Naive thymus-derived CD8-positive, alpha-beta T cell (primary cell): ENCODE measurements at regions not wholly inside any gene's neighbourhood (a gene's known extent, or its start where the extent isn't known, plus 50 kb on each side); places are given as distances from the start of the nearest gene placed in this dataset.

Source experiments
- ATAC-seq, 2 donors: fragments of 150-1000 bp; cut with Tn5 transposase in 1 of 2; sonication (Bioruptor Pico), chemical (Tn5 transposase) in 1 of 2; 1 replicate in 1 of 2; 2 replicates in 1 of 2; pipeline ENCODE4 v1.10.0; 2021; ENCODE audit warnings: mild to moderate bottlenecking in 2 of 2, moderate library complexity in 2 of 2
- POLR2A ChIA-PET: fragments of 350-600 bp; sonication (Branson Sonifier 250); formaldehyde crosslinking; loops from one replicate; lab custom pipeline; 2021; ENCODE audit warnings: antibody characterized with exemption; lab: Charles Lee
- DNase-seq, 10 donors: peaks; one replicate each; pipeline versions ENCODE4 v3.0.0 to v3.0.0-alpha.2; 2020 to 2022
- H3K27ac Mint-ChIP-seq, 10 donors: one replicate each; pipeline ENCODE4 v1.8.0; 2020 to 2022; ENCODE audit warnings: mild to moderate bottlenecking in 10 of 10, mixed read lengths in 10 of 10, moderate library complexity in 4 of 10, inconsistent platforms in 1 of 10
- H3K27me3 Mint-ChIP-seq, 5 donors: one replicate each; pipeline ENCODE4 v1.8.0; 2021 to 2022; ENCODE audit warnings: mixed read lengths in 5 of 5
- H3K36me3 Mint-ChIP-seq, 3 donors: one replicate each; pipeline ENCODE4 v1.8.0; 2020 to 2022; ENCODE audit warnings: mixed read lengths in 3 of 3, mild to moderate bottlenecking in 2 of 3, inconsistent platforms in 1 of 3
- H3K4me1 Mint-ChIP-seq, 4 donors: one replicate each; pipeline ENCODE4 v1.8.0; 2021 to 2022; ENCODE audit warnings: mixed read lengths in 4 of 4
- H3K4me3 Mint-ChIP-seq, 10 donors: one replicate each; pipeline ENCODE4 v1.8.0; 2020 to 2022; ENCODE audit warnings: mild to moderate bottlenecking in 10 of 10, mixed read lengths in 10 of 10, moderate library complexity in 6 of 10, inconsistent platforms in 1 of 10
- H3K9me3 Mint-ChIP-seq, 9 donors: one replicate each; pipeline ENCODE4 v1.8.0; 2020 to 2022; ENCODE audit warnings: mixed read lengths in 9 of 9, mild to moderate bottlenecking in 3 of 9, inconsistent platforms in 1 of 9, moderate library complexity in 1 of 9

DNA sequence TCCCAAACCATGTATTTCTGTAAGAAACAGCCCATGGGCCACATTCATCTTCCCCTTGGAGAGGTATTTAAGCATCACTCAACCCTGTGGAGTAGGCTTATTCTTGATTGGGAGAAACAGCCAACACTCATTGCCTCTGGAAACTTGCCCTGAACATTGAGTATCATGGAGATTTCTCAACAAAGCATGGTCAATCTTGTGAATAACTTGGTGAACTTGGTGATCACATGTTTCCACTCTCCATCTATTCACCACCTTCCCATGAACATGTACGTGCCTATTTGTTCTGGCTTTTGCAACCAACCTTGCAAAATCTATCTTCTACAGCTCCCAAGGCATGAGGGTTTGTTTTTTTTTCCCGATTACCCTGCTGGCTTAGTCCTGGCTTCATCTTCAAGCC, 163.2 kb downstream of the PAH start:
- POLR2A ChIA-PET, result no interaction called here
- Mint-ChIP-seq H3K27ac (no peak overlapping the region), H3K36me3 (no peaks in the 10 kb centered on the region), H3K27me3 (peaks cover 8 to 20% (median 12%) of the 10 kb centered on the region in 5 donors), H3K9me3 (peaks cover 0 to under 1% (median 0%) of the 10 kb centered on the region in 9 donors), H3K4me3 (no peak overlapping the region), H3K4me1 (no peaks in the 10 kb centered on the region)
- DNase-seq (no peak), ATAC-seq (no peak)

DNA sequence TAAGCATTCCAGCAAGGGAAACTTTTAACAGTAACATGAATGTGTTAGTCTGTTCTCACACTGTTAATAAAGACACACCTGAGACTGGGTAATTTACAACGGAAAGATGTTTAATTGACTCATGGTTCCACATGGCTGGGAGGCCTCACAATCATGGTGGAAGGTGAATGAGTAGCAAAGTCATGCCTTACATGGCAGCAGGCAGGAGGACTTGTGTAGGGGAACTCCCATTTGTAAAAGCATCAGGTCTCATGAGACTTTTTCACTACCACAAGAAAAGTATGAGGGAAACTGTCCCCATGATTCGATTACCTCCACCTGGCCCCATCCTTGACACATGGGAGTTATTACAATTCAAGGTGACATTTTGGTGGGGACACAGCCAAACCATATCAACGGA, 168.3 kb downstream of the PAH start:
- ATAC-seq, result no peak
- Mint-ChIP-seq H3K36me3 (no peaks in the 10 kb centered on the region), H3K27me3 (peaks cover 0 to 15% (median 10%) of the 10 kb centered on the region in 5 donors), H3K4me1 (no peaks in the 10 kb centered on the region), H3K4me3 (no peak overlapping the region), H3K27ac (no peak overlapping the region), H3K9me3 (peaks cover 0 to 5% (median 0%) of the 10 kb centered on the region in 9 donors)
- POLR2A ChIA-PET, result no interaction called here
- DNase-seq, result no peak

DNA sequence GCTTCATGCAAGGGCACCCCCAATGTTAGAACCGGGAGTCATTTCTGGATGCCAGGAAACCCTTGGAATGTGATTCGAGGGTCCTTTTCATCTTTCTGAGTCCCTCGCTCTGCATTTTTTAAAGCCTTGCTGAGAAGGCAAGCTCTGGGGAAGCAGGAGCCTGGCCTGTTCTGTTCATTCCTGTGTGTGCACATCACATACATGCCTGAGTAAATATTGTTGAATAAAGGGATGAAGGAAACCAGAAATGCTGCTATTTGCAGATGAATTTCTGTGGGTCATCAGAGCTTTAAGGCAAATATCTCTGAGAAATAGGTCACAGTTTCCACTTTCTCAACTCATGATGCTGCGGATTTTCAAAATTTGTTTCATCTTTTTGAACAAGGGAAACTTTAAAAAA, 170.1 kb downstream of the PAH start:
- Mint-ChIP-seq H3K4me3 (no peak overlapping the region), H3K27me3 (peaks cover 0 to 9% (median 8%) of the 10 kb centered on the region in 5 donors), H3K36me3 (no peaks in the 10 kb centered on the region), H3K9me3 (peaks cover 0 to 5% (median 0%) of the 10 kb centered on the region in 9 donors), H3K27ac (no peak overlapping the region), H3K4me1 (no peaks in the 10 kb centered on the region)
- no peak for DNase-seq
- no peak for ATAC-seq
- POLR2A ChIA-PET, result no interaction called here

DNA sequence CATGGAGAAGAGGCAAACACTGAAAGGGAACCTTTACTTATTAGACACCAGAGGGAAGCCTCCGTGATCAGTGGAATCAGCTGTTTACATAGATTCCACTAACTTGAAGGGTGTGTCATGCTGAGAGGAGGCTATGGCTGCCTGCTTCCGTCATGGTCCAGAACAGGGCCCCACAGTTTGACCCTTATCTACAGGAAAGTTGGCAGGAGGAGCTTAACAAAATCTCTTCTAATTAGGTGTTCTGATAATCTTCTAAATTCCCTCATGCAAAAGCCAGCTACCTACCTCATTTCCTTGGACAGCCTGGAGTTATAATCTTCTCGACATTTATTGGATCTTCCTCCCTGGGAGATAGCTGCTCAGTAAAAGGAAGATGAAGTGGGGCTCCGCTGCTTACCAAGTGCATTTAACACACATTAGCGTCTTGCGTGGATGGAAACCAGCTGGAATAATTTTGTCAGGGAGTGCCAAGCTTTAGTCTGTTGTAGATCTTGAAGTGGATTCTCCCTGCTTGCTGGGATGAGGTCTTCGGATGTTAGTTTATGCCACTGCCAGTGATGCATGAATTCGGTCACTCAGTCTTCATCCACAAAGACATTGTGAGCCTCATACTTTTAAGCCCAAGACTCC, 171.0 kb downstream of the PAH start:
- POLR2A ChIA-PET, result no interaction called here
- H3K4me3 Mint-ChIP-seq, result no peak overlapping the region
- H3K9me3 Mint-ChIP-seq, result peaks cover 0 to 5% (median 0%) of the 10 kb centered on the region in 9 donors

DNA sequence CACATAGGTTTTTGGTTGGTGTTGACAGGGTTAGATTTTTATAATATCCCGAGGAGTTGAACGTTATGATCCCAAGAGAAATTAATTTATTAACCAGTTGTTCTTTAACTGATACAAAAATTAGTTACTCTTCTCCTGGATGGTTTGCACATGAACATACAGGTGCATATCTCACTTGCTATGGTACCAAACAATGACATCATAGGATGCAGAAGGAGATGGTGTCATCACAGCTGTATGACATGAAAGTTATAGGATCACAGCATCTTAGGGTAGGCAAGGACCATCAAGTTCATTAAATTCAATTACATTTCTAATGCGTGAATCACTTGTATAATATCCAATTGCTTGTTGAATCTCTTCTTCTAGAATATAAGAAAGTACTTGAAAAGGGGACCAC, 175.8 kb downstream of the PAH start:
- H3K4me3 Mint-ChIP-seq, result no peak overlapping the region
- H3K27me3 Mint-ChIP-seq, result peaks cover 0 to 7% (median 3%) of the 10 kb centered on the region in 5 donors
- POLR2A ChIA-PET, result no interaction called here
- no peak overlapping the region for H3K27ac Mint-ChIP-seq
- H3K9me3 Mint-ChIP-seq, result peaks cover 0 to 9% (median 3%) of the 10 kb centered on the region in 9 donors
- peaks cover 0 to 4% (median 0%) of the 10 kb centered on the region in 3 donors for H3K36me3 Mint-ChIP-seq
- ATAC-seq (no peak), DNase-seq (no peak)
- H3K4me1 Mint-ChIP-seq, result no peaks in the 10 kb centered on the region

More for the DNA sequence above, 171.0 kb downstream of the PAH start:
- DNase-seq (no peak), ATAC-seq (no peak)
- Mint-ChIP-seq H3K36me3 (no peaks in the 10 kb centered on the region), H3K27ac (no peak overlapping the region), H3K27me3 (peaks cover 0 to 9% (median 7%) of the 10 kb centered on the region in 5 donors), H3K4me1 (no peaks in the 10 kb centered on the region)

DNA sequence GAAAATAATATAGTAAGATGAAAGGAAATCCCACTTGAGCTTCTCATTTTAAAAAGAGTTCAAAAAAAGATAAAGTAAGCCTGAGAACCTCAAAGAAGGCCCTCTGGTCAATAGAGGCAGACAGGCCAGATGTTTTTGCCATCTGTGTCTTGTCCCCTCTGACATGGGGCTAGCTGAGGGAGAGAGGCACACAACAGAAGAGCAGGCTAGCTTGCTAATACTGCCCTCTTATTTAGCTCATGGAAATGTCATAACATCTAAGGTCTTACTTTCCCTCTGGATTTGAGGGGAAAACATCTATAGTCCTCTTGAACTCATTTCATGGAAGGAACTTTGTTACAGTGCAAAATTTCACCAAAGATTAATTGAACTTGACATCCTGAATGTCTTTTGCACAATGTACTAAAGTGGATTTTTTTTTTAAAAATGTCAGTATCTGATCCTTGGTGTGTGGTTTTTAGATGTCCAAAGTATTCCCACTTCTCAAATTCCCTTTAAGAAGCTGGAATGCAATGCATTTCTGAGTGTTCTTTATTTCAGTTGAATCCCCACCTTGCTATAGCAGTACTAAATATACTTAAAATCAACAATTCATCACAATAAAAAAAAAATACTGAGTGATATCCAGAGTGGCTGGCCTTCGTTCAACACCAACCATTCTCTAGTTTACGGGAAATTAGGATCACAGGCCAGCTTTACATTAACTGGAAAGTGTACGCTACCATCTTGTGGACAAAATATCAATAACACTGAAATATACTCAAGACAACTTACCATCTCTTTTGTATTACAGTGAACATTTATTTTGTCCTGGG, 176.7 kb downstream of the PAH start:
- Mint-ChIP-seq H3K27ac (no peak overlapping the region), H3K4me1 (peaks cover 0 to 2% (median 0%) of the 10 kb centered on the region in 4 donors), H3K36me3 (peaks cover 0 to 4% (median 0%) of the 10 kb centered on the region in 3 donors), H3K27me3 (peaks cover 0 to 5% (median 2%) of the 10 kb centered on the region in 5 donors), H3K9me3 (peaks cover 0 to 12% (median 3%) of the 10 kb centered on the region in 9 donors), H3K4me3 (no peak overlapping the region)
- POLR2A ChIA-PET, result no interaction called here
- ATAC-seq (no peak), DNase-seq (no peak)

DNA sequence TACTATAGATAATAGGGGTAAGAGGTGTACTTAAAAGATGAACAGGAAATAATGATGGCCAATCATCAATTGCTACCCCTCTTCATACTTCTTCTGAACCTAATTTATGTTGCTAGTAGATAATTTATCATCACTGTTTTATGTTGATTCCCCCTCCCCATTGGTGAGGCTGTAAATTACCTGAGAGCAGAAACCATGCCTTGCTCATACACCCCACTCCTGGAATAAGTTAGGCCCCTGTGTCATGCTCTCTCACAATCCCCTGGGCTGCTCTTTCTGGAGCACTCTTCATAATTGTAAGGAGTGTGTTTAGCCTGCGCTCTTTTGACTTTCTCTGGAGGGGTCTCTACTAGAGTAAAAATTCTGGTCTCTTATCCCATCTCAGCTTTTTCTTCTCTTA, 180.7 kb downstream of the PAH start:
- DNase-seq (no peak), ATAC-seq (no peak)
- POLR2A ChIA-PET, result no interaction called here
- Mint-ChIP-seq H3K4me3 (no peak overlapping the region), H3K4me1 (peaks cover 0 to 5% (median 0%) of the 10 kb centered on the region in 4 donors), H3K9me3 (peaks cover 0 to 12% (median 3%) of the 10 kb centered on the region in 9 donors), H3K27ac (no peak overlapping the region), H3K36me3 (peaks cover 0 to 4% (median 0%) of the 10 kb centered on the region in 3 donors), H3K27me3 (peaks cover 0 to 10% (median under 1%) of the 10 kb centered on the region in 5 donors)

DNA sequence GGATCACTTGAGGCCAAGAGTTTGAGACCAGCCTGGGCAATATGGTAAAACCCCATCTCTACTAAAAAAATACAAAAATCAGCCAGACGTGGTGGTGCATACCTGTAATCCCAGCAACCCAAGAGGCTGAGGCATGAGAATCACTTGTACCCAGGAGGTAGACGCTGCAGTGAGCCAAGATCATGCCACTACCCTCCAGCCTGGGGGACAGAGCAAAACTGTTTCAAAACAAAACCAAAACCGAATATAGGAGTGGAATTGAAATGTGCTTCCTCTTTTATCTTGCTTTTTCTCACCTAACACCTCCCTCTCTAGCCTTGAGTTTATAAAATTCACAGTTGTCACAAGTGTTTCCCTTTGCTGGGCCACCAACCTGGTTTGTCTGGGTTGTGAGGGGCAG, 181.9 kb downstream of the PAH start:
- H3K4me3 Mint-ChIP-seq, result no peak overlapping the region
- POLR2A ChIA-PET, result no interaction called here
- ATAC-seq, result no peak
- H3K9me3 Mint-ChIP-seq, result peaks cover 0 to 12% (median 3%) of the 10 kb centered on the region in 9 donors
- H3K27ac Mint-ChIP-seq, result peak overlapping the region in 1 of 10 donors; percentile 8
- peaks cover 0 to 5% (median 0%) of the 10 kb centered on the region in 4 donors for H3K4me1 Mint-ChIP-seq
- peaks cover 0 to 4% (median 0%) of the 10 kb centered on the region in 3 donors for H3K36me3 Mint-ChIP-seq
- H3K27me3 Mint-ChIP-seq, result peaks cover 0 to 19% (median 3%) of the 10 kb centered on the region in 5 donors
- no peak for DNase-seq

DNA sequence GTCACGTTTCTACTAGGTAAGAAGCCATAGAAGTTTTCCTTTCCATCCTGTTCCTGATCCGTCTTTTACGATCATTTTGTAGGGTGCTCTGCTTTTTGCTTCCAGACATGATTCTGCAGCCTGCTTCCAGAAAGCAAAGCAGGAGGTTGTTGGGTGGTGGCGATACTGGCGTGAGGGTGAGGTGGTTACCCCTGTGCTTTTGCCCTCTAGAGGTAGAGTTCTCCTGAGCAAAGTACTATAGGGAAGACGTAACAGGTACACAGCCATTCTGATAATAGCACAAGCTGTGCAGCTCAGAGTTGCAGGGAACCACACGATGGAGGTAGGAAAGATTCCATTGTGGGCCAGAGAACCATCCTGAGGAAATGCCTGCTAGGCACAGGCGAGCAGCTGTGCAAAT, 186.0 kb downstream of the PAH start:
- no peak for DNase-seq
- Mint-ChIP-seq H3K27me3 (peaks cover 0 to 29% (median 3%) of the 10 kb centered on the region in 5 donors), H3K4me1 (peaks cover 0 to 9% (median 0%) of the 10 kb centered on the region in 4 donors), H3K36me3 (no peaks in the 10 kb centered on the region), H3K9me3 (peaks cover 0 to 3% (median 0%) of the 10 kb centered on the region in 9 donors), H3K4me3 (no peak overlapping the region), H3K27ac (no peak overlapping the region)
- no peak for ATAC-seq
- POLR2A ChIA-PET, result no interaction called here

DNA sequence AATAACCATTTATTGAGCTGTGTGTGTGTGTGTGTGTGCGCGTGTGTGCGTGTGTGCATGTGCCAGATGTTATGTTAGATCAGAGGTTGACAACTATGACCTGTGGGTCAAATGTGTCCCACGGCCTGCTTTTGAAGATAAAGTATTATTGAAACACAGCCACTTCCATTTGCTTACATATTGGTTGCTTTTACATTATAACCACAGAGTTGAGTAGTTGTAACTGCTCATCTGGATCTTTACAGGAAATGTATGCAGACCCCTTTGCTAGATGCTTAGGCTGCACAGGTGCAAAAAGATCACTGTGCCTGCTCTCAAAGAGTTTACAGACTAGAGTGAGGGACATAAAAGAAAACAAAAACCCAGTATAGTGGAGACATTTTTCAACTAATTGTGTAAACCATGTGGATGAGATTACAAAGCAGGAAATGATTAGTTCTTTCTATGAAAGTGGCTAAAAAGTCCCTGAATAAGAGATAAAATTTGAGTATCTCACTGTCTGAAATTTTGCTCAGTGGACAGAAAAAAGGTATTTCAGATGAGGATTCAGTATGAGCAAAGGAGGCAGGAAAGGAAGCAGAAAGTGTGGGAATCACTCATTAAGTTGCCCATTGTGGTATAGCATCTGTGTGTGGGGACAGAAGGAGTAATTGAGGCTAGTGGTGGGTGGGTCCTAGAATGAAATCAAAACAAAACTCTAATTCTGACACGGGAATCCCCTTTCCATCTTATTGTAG, 188.4 kb downstream of the PAH start:
- no peaks in the 10 kb centered on the region for H3K36me3 Mint-ChIP-seq
- DNase-seq, result no peak
- no peak overlapping the region for H3K27ac Mint-ChIP-seq
- H3K27me3 Mint-ChIP-seq, result peaks cover 0 to 29% (median 3%) of the 10 kb centered on the region in 5 donors
- ATAC-seq, result no peak
- H3K9me3 Mint-ChIP-seq, result no peaks in the 10 kb centered on the region
- H3K4me3 Mint-ChIP-seq, result no peak overlapping the region
- peaks cover 0 to 4% (median 0%) of the 10 kb centered on the region in 4 donors for H3K4me1 Mint-ChIP-seq
- POLR2A ChIA-PET, result no interaction called here

DNA sequence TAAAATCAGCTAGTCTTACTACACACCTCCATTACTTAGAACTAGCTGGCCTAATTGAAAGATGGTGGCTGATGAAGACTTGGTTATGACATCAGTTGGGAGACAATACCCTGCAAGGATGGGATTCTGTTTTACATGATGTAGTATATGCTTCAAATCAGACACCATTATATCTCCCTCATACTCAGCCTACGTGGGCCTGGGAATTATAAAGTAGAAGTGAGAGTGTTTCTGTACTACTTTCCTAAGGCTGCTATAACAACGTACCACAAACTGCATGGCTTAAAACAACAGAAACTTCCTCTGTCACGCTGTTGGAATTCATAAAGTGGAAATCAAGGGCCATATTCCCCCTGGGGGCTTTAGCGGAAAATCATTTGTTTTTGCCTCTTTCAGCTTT, 190.4 kb downstream of the PAH start:
- H3K27ac Mint-ChIP-seq, result no peak overlapping the region
- POLR2A ChIA-PET, result no interaction called here

DNA sequence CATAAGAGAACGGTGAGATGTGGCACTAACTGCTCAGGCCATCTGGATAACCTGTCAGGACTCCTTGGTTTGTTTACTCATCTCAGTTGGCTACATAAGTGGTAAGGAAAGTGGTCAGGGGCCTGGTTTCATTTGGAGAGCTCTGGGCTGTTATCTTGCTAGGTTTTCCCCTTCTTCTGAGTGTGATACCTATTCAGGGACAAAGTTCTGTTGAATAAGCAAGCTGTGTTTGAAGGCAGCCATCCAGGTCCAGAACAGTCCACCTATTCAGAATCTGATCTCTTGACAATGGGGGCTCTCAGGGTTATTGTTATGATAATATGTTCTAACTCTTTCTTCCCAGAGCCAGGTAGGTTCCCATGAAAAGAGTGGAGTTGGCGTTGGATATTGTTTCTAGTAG, 194.9 kb downstream of the PAH start:
- POLR2A ChIA-PET, result no interaction called here
- peaks cover 0 to 5% (median 0%) of the 10 kb centered on the region in 5 donors for H3K27me3 Mint-ChIP-seq
- H3K4me1 Mint-ChIP-seq, result no peaks in the 10 kb centered on the region
- no peak for ATAC-seq
- H3K27ac Mint-ChIP-seq, result no peak overlapping the region
- H3K4me3 Mint-ChIP-seq, result no peak overlapping the region
- H3K36me3 Mint-ChIP-seq, result no peaks in the 10 kb centered on the region
- H3K9me3 Mint-ChIP-seq, result no peaks in the 10 kb centered on the region
- no peak for DNase-seq

More for the DNA sequence above, 190.4 kb downstream of the PAH start:
- DNase-seq (no peak), ATAC-seq (no peak)
- Mint-ChIP-seq H3K27me3 (peaks cover 0 to 22% (median 6%) of the 10 kb centered on the region in 5 donors), H3K4me1 (peaks cover 0 to 4% (median 0%) of the 10 kb centered on the region in 4 donors), H3K4me3 (no peak overlapping the region), H3K9me3 (no peaks in the 10 kb centered on the region), H3K36me3 (no peaks in the 10 kb centered on the region)
